H9 (cell line): ENCODE measurements at regions not wholly inside any gene's neighbourhood (a gene's known extent, or its start where the extent isn't known, plus 50 kb on each side); places are given as distances from the start of the nearest gene placed in this dataset.

Experiments used
- DNase-seq: peaks from one replicate; pipeline ENCODE4 v3.0.0-alpha.2; 2017
- H2AFZ ChIP-seq: one replicate; pipeline ENCODE4 v1.6.1; 2013; ENCODE audit warnings: mild to moderate bottlenecking, low read length, control low read depth, moderate library complexity
- H2AK5ac ChIP-seq: 2 replicates; pipeline ENCODE4 v1.6.1; 2013; ENCODE audit warnings: low read length, control low read depth, mixed read lengths; ENCODE audit not compliant: insufficient read length
- H2BK120ac ChIP-seq: one replicate; pipeline ENCODE4 v1.6.1; 2013; ENCODE audit warnings: low read depth, mild to moderate bottlenecking, low read length, control low read depth, inconsistent platforms; ENCODE audit not compliant: poor library complexity, severe bottlenecking
- H2BK12ac ChIP-seq: 2 replicates; pipeline ENCODE4 v1.6.1; 2013; ENCODE audit warnings: low read length, control low read depth, mixed read lengths, low read depth; ENCODE audit not compliant: insufficient read length
- H2BK15ac ChIP-seq: 2 replicates; pipeline ENCODE4 v1.6.1; 2013; ENCODE audit warnings: low read depth, low read length, control low read depth
- H2BK20ac ChIP-seq: one replicate; pipeline ENCODE4 v1.6.1; 2013; ENCODE audit warnings: low read depth, mild to moderate bottlenecking, low read length, control low read depth, inconsistent platforms; ENCODE audit not compliant: poor library complexity, severe bottlenecking
- H2BK5ac ChIP-seq: 2 replicates; pipeline ENCODE4 v1.6.1; 2013; ENCODE audit warnings: low read length, control low read depth, mixed read lengths; ENCODE audit not compliant: insufficient read length
- H3K14ac ChIP-seq: 2 replicates; pipeline ENCODE4 v1.6.1; 2013; ENCODE audit warnings: low read length, control low read depth; ENCODE audit not compliant: insufficient read depth
- H3K18ac ChIP-seq: 2 replicates; pipeline ENCODE4 v1.6.1; 2013; ENCODE audit warnings: low read depth, mild to moderate bottlenecking, mixed read lengths, low read length, control low read depth; ENCODE audit not compliant: insufficient read length
- H3K23ac ChIP-seq: 2 replicates; pipeline ENCODE4 v1.6.1; 2013; ENCODE audit warnings: low read length, control low read depth, mixed read lengths, low read depth; ENCODE audit not compliant: insufficient read length
- H3K23me2 ChIP-seq: 2 replicates; pipeline ENCODE4 v1.6.1; 2013; ENCODE audit warnings: low read depth, mild to moderate bottlenecking, mixed read lengths, low read length, control low read depth; ENCODE audit not compliant: insufficient read length, poor library complexity, severe bottlenecking
- H3K27ac ChIP-seq: 2 replicates; pipeline ENCODE4 v1.5.1; 2013; ENCODE audit warnings: low read length, control low read depth, mixed read lengths, low read depth; ENCODE audit not compliant: insufficient read length
- H3K27me3 ChIP-seq: 2 replicates; pipeline ENCODE4 v1.6.1; 2013; ENCODE audit warnings: low read length, control low read depth, inconsistent platforms; ENCODE audit not compliant: insufficient read depth
- H3K4ac ChIP-seq: 2 replicates; pipeline ENCODE4 v1.6.1; 2013; ENCODE audit warnings: low read depth, mild to moderate bottlenecking, control low read depth, inconsistent platforms, low read length, moderate library complexity
- H3K4me1 ChIP-seq: 2 replicates; pipeline ENCODE4 v1.6.1; 2013; ENCODE audit warnings: low read length, control low read depth, inconsistent platforms; ENCODE audit not compliant: insufficient read depth
- H3K4me2 ChIP-seq: 2 replicates; pipeline ENCODE4 v1.6.1; 2013; ENCODE audit warnings: low read length, control low read depth, mixed read lengths; ENCODE audit not compliant: insufficient read length, insufficient read depth
- H3K56ac ChIP-seq: 2 replicates; pipeline ENCODE4 v1.6.1; 2013; ENCODE audit warnings: low read depth, mild to moderate bottlenecking, mixed read lengths, low read length, control low read depth; ENCODE audit not compliant: insufficient read length
- H3K79me1 ChIP-seq: 2 replicates; pipeline ENCODE4 v1.6.1; 2013; ENCODE audit warnings: low read depth, mild to moderate bottlenecking, moderate library complexity, low read length, control low read depth, inconsistent platforms; ENCODE audit not compliant: insufficient read depth, poor library complexity, severe bottlenecking
- H3K79me2 ChIP-seq: 2 replicates; pipeline ENCODE4 v1.6.1; 2013; ENCODE audit warnings: low read length, control low read depth, inconsistent platforms; ENCODE audit not compliant: insufficient read depth
- H3K9ac ChIP-seq: 2 replicates; pipeline ENCODE4 v1.6.1; 2013; ENCODE audit warnings: low read length, control low read depth, mixed read lengths; ENCODE audit not compliant: insufficient read length; ENCODE audit errors: extremely low read depth
- H3K9me3 ChIP-seq: one replicate; pipeline ENCODE4 v1.6.1; 2013; ENCODE audit warnings: low read depth, low read length, inconsistent platforms; ENCODE audit not compliant: control insufficient read depth
- H3T11ph ChIP-seq: one replicate; pipeline ENCODE4 v1.6.1; 2013; ENCODE audit warnings: mild to moderate bottlenecking, low read length, control low read depth, inconsistent platforms
- H4K20me1 ChIP-seq: one replicate; pipeline ENCODE4 v1.6.1; 2013; ENCODE audit not compliant: control insufficient read depth, insufficient read length, insufficient read depth
- H4K5ac ChIP-seq: 2 replicates; pipeline ENCODE4 v1.6.1; 2013; ENCODE audit warnings: low read depth, mild to moderate bottlenecking, mixed read lengths, low read length, control low read depth; ENCODE audit not compliant: insufficient read length
- H4K8ac ChIP-seq: replicated peaks from 2 replicates; pipeline ENCODE4 v1.6.1; 2013; ENCODE audit warnings: low read length, control low read depth, mixed read lengths, low read depth; ENCODE audit not compliant: insufficient read length
- H4K91ac ChIP-seq: 2 replicates; pipeline ENCODE4 v1.6.1; 2013; ENCODE audit warnings: low read depth, mild to moderate bottlenecking, moderate library complexity, mixed read lengths, low read length, control low read depth; ENCODE audit not compliant: insufficient read length
- H3K27ac Mint-ChIP-seq, 3 experiments: 2 replicates in 2 of 3; 3 replicates in 1 of 3; pipeline ENCODE4 v1.8.0; 2020 to 2021; ENCODE audit warnings: mixed read lengths in 3 of 3, mild to moderate bottlenecking in 1 of 3, moderate library complexity in 1 of 3
- H3K27me3 Mint-ChIP-seq: 2 replicates; pipeline ENCODE4 v1.8.0; 2021; ENCODE audit warnings: low read depth, mild to moderate bottlenecking, moderate library complexity, mixed read lengths
- H3K36me3 Mint-ChIP-seq, 3 experiments: 2 replicates in 2 of 3; 3 replicates in 1 of 3; pipeline ENCODE4 v1.8.0; 2020 to 2021; ENCODE audit warnings: low read depth in 3 of 3, mixed read lengths in 3 of 3; ENCODE audit not compliant: insufficient read depth in 1 of 3
- H3K4me1 Mint-ChIP-seq, 2 experiments: 2 replicates each; pipeline ENCODE4 v1.8.0; 2020; ENCODE audit warnings: mixed read lengths in 2 of 2
- H3K4me3 Mint-ChIP-seq, 2 experiments: 2 replicates in 1 of 2; 3 replicates in 1 of 2; pipeline ENCODE4 v1.8.0; 2020 to 2021; ENCODE audit warnings: mild to moderate bottlenecking in 2 of 2, mixed read lengths in 2 of 2, moderate library complexity in 1 of 2
- H3K9me3 Mint-ChIP-seq, 2 experiments: 2 replicates in 1 of 2; 3 replicates in 1 of 2; pipeline ENCODE4 v1.8.0; 2020; ENCODE audit warnings: mild to moderate bottlenecking in 2 of 2, mixed read lengths in 2 of 2, moderate library complexity in 1 of 2
- TF ChIP-seq, protein P1 (sequence below): fragments of 200-600 bp; sonication (generic); conservative IDR thresholded peaks from 3 replicates; pipeline ENCODE4 v1.8.0; 2021; ENCODE audit warnings: antibody characterized with exemption, mild to moderate bottlenecking

DNA sequence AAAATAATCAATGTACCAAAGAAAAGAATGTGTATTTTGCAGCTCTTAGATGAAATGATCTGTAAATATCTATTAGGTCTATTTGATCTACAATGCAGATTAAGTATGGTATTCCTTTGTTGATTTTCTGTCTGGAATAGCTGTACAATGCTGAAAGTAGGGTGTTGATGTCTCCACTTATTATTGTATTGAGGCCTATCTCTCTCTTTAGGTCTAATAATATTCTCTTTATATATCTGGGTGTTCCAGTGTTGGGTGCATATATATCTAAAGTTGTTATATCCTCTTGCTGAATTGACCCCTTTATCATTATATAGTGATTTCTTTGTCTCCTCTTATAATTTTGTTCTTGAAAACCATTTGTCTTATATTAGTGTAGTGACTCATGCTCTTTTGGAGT, 885.5 kb upstream of the FOXG1 start:
- Histone ChIP-seq H3K56ac (no peak overlapping the region), H2BK5ac (no peak overlapping the region), H2BK120ac (no peak overlapping the region), H3K23ac (no peak overlapping the region), H4K8ac (no peak overlapping the region), H4K91ac (no peak overlapping the region), H3K14ac (no peak overlapping the region), H2BK20ac (no peak overlapping the region), H2AK5ac (no peak overlapping the region), H3T11ph (no peak overlapping the region), H3K4me1 (no peaks in the 10 kb centered on the region), H3K18ac (no peak overlapping the region), H2BK15ac (no peak overlapping the region), H2AFZ (no peak overlapping the region), H3K9ac (no peak overlapping the region), H3K79me1 (no peaks in the 10 kb centered on the region), H3K23me2 (no peaks in the 10 kb centered on the region), H4K20me1 (no peaks in the 10 kb centered on the region), H3K4ac (no peak overlapping the region), H3K79me2 (no peaks in the 10 kb centered on the region), H2BK12ac (no peak overlapping the region), H3K27me3 (no peaks in the 10 kb centered on the region), H3K9me3 (no peaks in the 10 kb centered on the region), H3K27ac (no peak overlapping the region), H4K5ac (no peak overlapping the region), H3K4me2 (no peak overlapping the region)
- TF ChIP-seq, protein P1, sequence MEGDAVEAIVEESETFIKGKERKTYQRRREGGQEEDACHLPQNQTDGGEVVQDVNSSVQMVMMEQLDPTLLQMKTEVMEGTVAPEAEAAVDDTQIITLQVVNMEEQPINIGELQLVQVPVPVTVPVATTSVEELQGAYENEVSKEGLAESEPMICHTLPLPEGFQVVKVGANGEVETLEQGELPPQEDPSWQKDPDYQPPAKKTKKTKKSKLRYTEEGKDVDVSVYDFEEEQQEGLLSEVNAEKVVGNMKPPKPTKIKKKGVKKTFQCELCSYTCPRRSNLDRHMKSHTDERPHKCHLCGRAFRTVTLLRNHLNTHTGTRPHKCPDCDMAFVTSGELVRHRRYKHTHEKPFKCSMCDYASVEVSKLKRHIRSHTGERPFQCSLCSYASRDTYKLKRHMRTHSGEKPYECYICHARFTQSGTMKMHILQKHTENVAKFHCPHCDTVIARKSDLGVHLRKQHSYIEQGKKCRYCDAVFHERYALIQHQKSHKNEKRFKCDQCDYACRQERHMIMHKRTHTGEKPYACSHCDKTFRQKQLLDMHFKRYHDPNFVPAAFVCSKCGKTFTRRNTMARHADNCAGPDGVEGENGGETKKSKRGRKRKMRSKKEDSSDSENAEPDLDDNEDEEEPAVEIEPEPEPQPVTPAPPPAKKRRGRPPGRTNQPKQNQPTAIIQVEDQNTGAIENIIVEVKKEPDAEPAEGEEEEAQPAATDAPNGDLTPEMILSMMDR: no peak
- H3K9me3 Mint-ChIP-seq: peaks cover 0 to 2% of the 10 kb centered on the region in 2 experiments; a peak in 2 of 5 replicates
- no peak overlapping the region for H3K4me3 Mint-ChIP-seq
- peaks cover 0 to 2% of the 10 kb centered on the region in 2 experiments; a peak in 1 of 4 replicates for H3K4me1 Mint-ChIP-seq
- no peak overlapping the region for H3K27ac Mint-ChIP-seq
- H3K36me3 Mint-ChIP-seq: no peaks in the 10 kb centered on the region; a peak in 2 of 7 replicates
- DNase-seq: no peak
- H3K27me3 Mint-ChIP-seq: no peaks in the 10 kb centered on the region
